Body of pancreas (tissue), 4 donors: ENCODE measurements at regions not wholly inside any gene's neighbourhood (a gene's known extent, or its start where the extent isn't known, plus 50 kb on each side); places are given as distances from the start of the nearest gene placed in this dataset.

Source experiments
- CTCF ChIP-seq, 7 experiments: fragments of 450-650 bp in 4 of 7; fragments of 200-600 bp in 3 of 7; sonication (generic) in 3 of 7; IDR thresholded peaks; one replicate each; pipeline ENCODE4 v1.5.1; 2016 to 2019; ENCODE audit warnings: antibody characterized with exemption in 7 of 7
- POLR2A ChIP-seq, 3 donors: fragments of 450-650 bp; IDR thresholded peaks; one replicate each; pipeline ENCODE4 v1.6.1; 2016; ENCODE audit warnings: antibody characterized with exemption in 3 of 3, mild to moderate bottlenecking in 2 of 3

- TF ChIP-seq POLR2A (IDR thresholded peaks at IDR 0.05): no peak
- TF ChIP-seq CTCF (IDR thresholded peaks at IDR 0.05): no peak
These were observed 259.4 kb upstream of the CELF2 start for GRCh38 chr10:10758306-10758705.
